ENCODE measurements at regions not wholly inside any gene's neighbourhood (a gene's known extent, or its start where the extent isn't known, plus 50 kb on each side); places are given as distances from the start of the nearest gene placed in this dataset.
"Not testable (repeated sequence)": the region's sequence is repeated elsewhere in the genome, so short reads cannot be mapped to it uniquely, and the experiment has no call there.

- H3K4me3 Mint-ChIP-seq (ENCODE audit: unreplicated experiment), result no peak overlapping the region
- no peaks in the 10 kb centered on the region for H3K9me3 Mint-ChIP-seq (ENCODE audit: unreplicated experiment)
- TF ChIP-seq CTCF (IDR thresholded peaks at IDR 0.05; ENCODE audit: unreplicated experiment), result peak; percentile 96
- intact Hi-C loops (cut with micrococcal nuclease), result loop anchor here (1.0 to 10.0 kb wide), 8 partner anchors 186 to 1920 kb away; no protein-coding TSS in a partner anchor
- H3K27ac Mint-ChIP-seq (ENCODE audit: low read depth, unreplicated experiment), result no peak overlapping the region
- DNase-seq (ENCODE audit: unreplicated experiment), result peak; percentile 64
- no TSS peak for BruUV-seq (replicated peaks)
- H3K27me3 Mint-ChIP-seq (ENCODE audit: insufficient read depth, unreplicated experiment), result no peaks in the 10 kb centered on the region
- H3K4me1 Mint-ChIP-seq (ENCODE audit: insufficient read depth, unreplicated experiment), result no peaks in the 10 kb centered on the region
- H3K36me3 Mint-ChIP-seq (ENCODE audit: insufficient read depth, unreplicated experiment), result no peaks in the 10 kb centered on the region
- POLR2A ChIA-PET, result no interaction called here
- CTCF ChIA-PET, result interaction anchor here (0.5 to 1.9 kb wide), 25 partner anchors 12 to 1839 kb away, joined by 3 to 13 read pairs (median 3); no protein-coding TSS in a partner anchor
These were observed 1378.7 kb downstream of the XPNPEP1 start for GRCh38 chr10:108544500-108545120.

GRCh38 chr10:108533551-108533950, 1369.0 kb upstream of the SORCS1 start:
- POLR2A ChIA-PET; BruUV-seq (replicated peaks); H3K4me3 Mint-ChIP-seq (ENCODE audit: unreplicated experiment); DNase-seq (ENCODE audit: unreplicated experiment); H3K27me3 Mint-ChIP-seq (ENCODE audit: insufficient read depth, unreplicated experiment); H3K36me3 Mint-ChIP-seq (ENCODE audit: insufficient read depth, unreplicated experiment); intact Hi-C loops (cut with micrococcal nuclease); H3K4me1 Mint-ChIP-seq (ENCODE audit: insufficient read depth, unreplicated experiment); H3K27ac Mint-ChIP-seq (ENCODE audit: low read depth, unreplicated experiment): not testable (repeated sequence)
- peaks cover 15% of the 10 kb centered on the region for H3K9me3 Mint-ChIP-seq (ENCODE audit: unreplicated experiment)
- CTCF ChIA-PET, result interaction anchor here (0.7 to 2.4 kb wide), 3 partner anchors 10 to 29 kb away, joined by 3 to 13 read pairs (median 4); no protein-coding TSS in a partner anchor

GRCh38 chr10:108523016-108523800, 1358.7 kb upstream of the SORCS1 start:
- no peaks in the 10 kb centered on the region for H3K27me3 Mint-ChIP-seq (ENCODE audit: insufficient read depth, unreplicated experiment)
- no peaks in the 10 kb centered on the region for H3K36me3 Mint-ChIP-seq (ENCODE audit: insufficient read depth, unreplicated experiment)
- no peak for DNase-seq (ENCODE audit: unreplicated experiment)
- H3K4me3 Mint-ChIP-seq (ENCODE audit: unreplicated experiment), result no peak overlapping the region
- ChIA-PET CTCF (no interaction called here), POLR2A (no interaction called here)
- BruUV-seq (replicated peaks), result no TSS peak
- no peak for TF ChIP-seq CTCF (IDR thresholded peaks at IDR 0.05; ENCODE audit: unreplicated experiment)
- no peak overlapping the region for H3K27ac Mint-ChIP-seq (ENCODE audit: low read depth, unreplicated experiment)
- H3K9me3 Mint-ChIP-seq (ENCODE audit: unreplicated experiment), result no peaks in the 10 kb centered on the region
- intact Hi-C loops (cut with micrococcal nuclease), result no loop called here
- no peaks in the 10 kb centered on the region for H3K4me1 Mint-ChIP-seq (ENCODE audit: insufficient read depth, unreplicated experiment)

GRCh38 chr10:108521827-108522492, 1357.5 kb upstream of the SORCS1 start:
- ChIA-PET CTCF (interaction anchor here (0.7 to 1.0 kb wide), 2 partner anchors 468 to 1321 kb away, joined by 3 read pairs; no protein-coding TSS in a partner anchor), POLR2A (interaction anchor here (0.6 kb wide), 1 partner anchor 823 kb away, joined by 3 read pairs; no protein-coding TSS in a partner anchor)

More at GRCh38 chr10:108521827-108522492, 1357.5 kb upstream of the SORCS1 start:
- Mint-ChIP-seq H3K36me3 (ENCODE audit: insufficient read depth, unreplicated experiment) (no peaks in the 10 kb centered on the region), H3K4me3 (ENCODE audit: unreplicated experiment) (no peak overlapping the region), H3K4me1 (ENCODE audit: insufficient read depth, unreplicated experiment) (no peaks in the 10 kb centered on the region), H3K9me3 (ENCODE audit: unreplicated experiment) (no peaks in the 10 kb centered on the region), H3K27ac (ENCODE audit: low read depth, unreplicated experiment) (no peak overlapping the region), H3K27me3 (ENCODE audit: insufficient read depth, unreplicated experiment) (no peaks in the 10 kb centered on the region)
- intact Hi-C loops (cut with micrococcal nuclease), result no loop called here
- DNase-seq (ENCODE audit: unreplicated experiment), result no peak
- no peak for TF ChIP-seq CTCF (IDR thresholded peaks at IDR 0.05; ENCODE audit: unreplicated experiment)
- BruUV-seq (replicated peaks), result no TSS peak

All from MCF 10A (cell line).